ENCODE measurements at regions not wholly inside any gene's neighbourhood (a gene's known extent, or its start where the extent isn't known, plus 50 kb on each side); places are given as distances from the start of the nearest gene placed in this dataset.

- TF ChIP-seq CTCF (IDR thresholded peaks at IDR 0.05) (no peak), POLR2A (IDR thresholded peaks at IDR 0.05) (no peak)
These were observed 801.6 kb upstream of the GCFC2 start for GRCh38 chr2:76512201-76512820.

All from uterus (tissue), 2 donors.